Activated CD4-positive, alpha-beta memory T cell treated with anti-CD3 and anti-CD28 coated beads for 36 hours (primary cell): ENCODE measurements at regions not wholly inside any gene's neighbourhood (a gene's known extent, or its start where the extent isn't known, plus 50 kb on each side); places are given as distances from the start of the nearest gene placed in this dataset.

Source experiments
- CTCF ChIA-PET: fragments of 350-600 bp; sonication (Branson Sonifier 250); formaldehyde crosslinking; loops from one replicate; lab custom pipeline; 2021; ENCODE audit warnings: antibody characterized with exemption, inconsistent platforms; lab: Charles Lee
- POLR2A ChIA-PET: fragments of 350-600 bp; sonication (Branson Sonifier 250); formaldehyde crosslinking; loops from one replicate; lab custom pipeline; 2021; ENCODE audit warnings: antibody characterized with exemption; lab: Charles Lee
- DNase-seq: peaks from one replicate; pipeline ENCODE4 v3.0.0-alpha.2; 2020
- H3K27ac Mint-ChIP-seq: one replicate; pipeline ENCODE4 v1.8.0; 2021; ENCODE audit warnings: mixed read lengths
- H3K27me3 Mint-ChIP-seq: one replicate; pipeline ENCODE4 v1.8.0; 2021; ENCODE audit warnings: mixed read lengths
- H3K36me3 Mint-ChIP-seq: one replicate; pipeline ENCODE4 v1.8.0; 2021; ENCODE audit warnings: mixed read lengths
- H3K4me1 Mint-ChIP-seq: one replicate; pipeline ENCODE4 v1.8.0; 2021; ENCODE audit warnings: low read depth, mixed read lengths
- H3K4me3 Mint-ChIP-seq: one replicate; pipeline ENCODE4 v1.8.0; 2021; ENCODE audit warnings: mild to moderate bottlenecking, mixed read lengths
- H3K9me3 Mint-ChIP-seq: one replicate; pipeline ENCODE4 v1.8.0; 2021; ENCODE audit warnings: mixed read lengths
- intact Hi-C: fragments of 100-400 bp; cut with micrococcal nuclease; formaldehyde crosslinking; loops from one replicate; pipeline ENCODE4 v1.15.1; 2023

DNA sequence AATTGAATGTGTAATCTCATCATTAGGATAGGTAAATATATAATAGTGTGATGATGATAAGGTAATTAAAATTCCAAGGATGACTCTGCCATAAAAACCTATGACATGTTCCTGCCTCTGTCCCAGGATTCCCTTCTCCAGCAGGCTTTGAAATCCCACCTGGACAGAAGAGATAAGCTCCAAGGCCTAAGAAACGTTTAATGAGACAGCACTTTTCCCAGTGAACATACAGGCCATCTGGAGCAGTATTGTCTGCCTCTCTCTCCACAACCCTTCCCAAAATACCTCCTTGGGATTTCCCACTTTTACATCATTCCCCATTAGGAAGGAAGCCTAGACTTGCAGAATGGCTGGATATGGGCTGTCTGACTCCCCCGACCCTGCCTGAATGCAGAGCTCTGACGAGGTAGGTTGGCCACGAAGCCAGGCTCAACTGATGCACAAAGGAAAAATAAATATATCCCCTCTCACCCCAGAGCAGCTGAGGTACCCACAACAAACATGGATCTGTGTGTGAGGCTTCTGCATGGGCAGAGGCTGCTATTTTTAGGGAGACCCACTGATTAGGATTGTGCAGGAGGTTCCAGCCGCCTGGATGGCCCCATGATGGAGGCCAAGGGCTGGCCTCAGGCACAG is 71.0 kb downstream of the TMPRSS5 start:
- DNase-seq, result no peak
- ChIA-PET CTCF (no interaction called here), POLR2A (no interaction called here)
- intact Hi-C loops, result no loop called here
- H3K4me1 Mint-ChIP-seq, result no peaks in the 10 kb centered on the region
- no peak overlapping the region for H3K27ac Mint-ChIP-seq
- no peaks in the 10 kb centered on the region for H3K9me3 Mint-ChIP-seq
- no peak overlapping the region for H3K4me3 Mint-ChIP-seq
- peaks cover 3% of the 10 kb centered on the region for H3K27me3 Mint-ChIP-seq
- H3K36me3 Mint-ChIP-seq, result no peaks in the 10 kb centered on the region

DNA sequence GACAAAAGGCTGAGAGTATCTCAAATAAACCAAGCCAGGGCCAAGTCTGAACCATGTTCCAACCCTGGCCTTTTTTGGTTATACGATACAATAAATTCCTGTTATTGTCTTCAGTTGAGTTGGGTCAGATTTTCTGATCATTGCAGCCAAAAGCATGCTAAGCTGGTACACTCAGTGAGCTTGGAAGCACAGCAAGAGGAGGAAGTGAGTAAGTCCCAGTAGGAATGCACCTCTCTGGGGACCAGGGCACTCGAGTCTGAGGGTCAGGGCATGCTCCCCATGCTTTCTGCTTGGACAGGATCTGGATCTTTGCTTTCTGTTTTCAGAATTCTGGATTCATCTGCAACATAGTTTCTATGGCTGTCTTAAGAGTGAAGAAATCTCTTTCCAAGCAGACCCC is 73.1 kb downstream of the TMPRSS5 start:
- ChIA-PET POLR2A (no interaction called here), CTCF (no interaction called here)
- intact Hi-C loops, result no loop called here
- no peak for DNase-seq
- no peak overlapping the region for H3K27ac Mint-ChIP-seq
- H3K4me1 Mint-ChIP-seq, result no peaks in the 10 kb centered on the region
- H3K4me3 Mint-ChIP-seq, result no peak overlapping the region
- H3K9me3 Mint-ChIP-seq, result no peaks in the 10 kb centered on the region
- no peaks in the 10 kb centered on the region for H3K36me3 Mint-ChIP-seq
- H3K27me3 Mint-ChIP-seq, result peaks cover 3% of the 10 kb centered on the region

DNA sequence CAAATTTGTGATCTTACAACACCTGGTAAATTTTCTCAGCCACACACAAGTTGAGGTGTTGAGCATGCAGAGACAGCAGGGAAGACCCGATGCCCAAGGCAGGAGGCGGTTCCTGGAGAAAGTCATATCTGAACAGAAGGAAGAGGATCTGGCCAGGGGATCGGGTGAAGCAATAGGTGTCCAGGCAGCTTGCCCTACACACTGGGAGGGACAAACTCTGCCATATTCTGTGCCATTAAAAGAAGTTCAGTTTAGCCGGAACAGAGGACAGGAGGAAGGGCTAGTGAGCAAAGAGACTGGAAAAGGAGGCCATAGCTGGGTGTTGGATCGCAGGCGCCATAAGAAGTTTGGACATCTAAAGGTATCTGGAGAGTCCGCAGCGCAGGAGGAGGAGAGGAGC is 76.5 kb downstream of the TMPRSS5 start:
- Mint-ChIP-seq H3K4me3 (no peak overlapping the region), H3K4me1 (no peaks in the 10 kb centered on the region), H3K27ac (no peak overlapping the region), H3K27me3 (peaks cover 5% of the 10 kb centered on the region), H3K36me3 (no peaks in the 10 kb centered on the region), H3K9me3 (no peaks in the 10 kb centered on the region)
- ChIA-PET POLR2A (no interaction called here), CTCF (no interaction called here)
- intact Hi-C loops, result no loop called here
- no peak for DNase-seq

DNA sequence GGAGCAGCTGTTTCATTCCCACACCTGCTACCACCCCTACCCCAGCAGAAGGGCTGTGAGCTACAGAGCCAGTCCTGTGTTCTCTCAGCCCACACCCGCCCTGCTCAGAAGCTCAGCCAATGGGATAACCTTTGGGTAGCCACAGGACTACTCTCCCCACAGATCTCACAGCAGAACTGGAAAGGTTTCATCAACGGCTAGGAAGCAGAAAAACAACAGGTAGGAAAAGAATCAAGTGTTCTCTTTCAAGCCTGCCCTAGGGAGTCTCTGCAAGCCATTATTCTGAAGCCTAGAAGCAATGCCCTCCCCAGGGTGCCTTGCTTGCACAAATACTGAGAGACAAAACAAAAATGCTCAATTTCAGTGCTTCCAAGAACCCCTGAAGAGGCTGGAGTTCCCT is 77.2 kb downstream of the TMPRSS5 start:
- Mint-ChIP-seq H3K27ac (no peak overlapping the region), H3K9me3 (no peaks in the 10 kb centered on the region), H3K27me3 (peaks cover 5% of the 10 kb centered on the region), H3K4me3 (no peak overlapping the region), H3K36me3 (no peaks in the 10 kb centered on the region), H3K4me1 (no peaks in the 10 kb centered on the region)
- ChIA-PET CTCF (no interaction called here), POLR2A (no interaction called here)
- intact Hi-C loops, result no loop called here
- no peak for DNase-seq

DNA sequence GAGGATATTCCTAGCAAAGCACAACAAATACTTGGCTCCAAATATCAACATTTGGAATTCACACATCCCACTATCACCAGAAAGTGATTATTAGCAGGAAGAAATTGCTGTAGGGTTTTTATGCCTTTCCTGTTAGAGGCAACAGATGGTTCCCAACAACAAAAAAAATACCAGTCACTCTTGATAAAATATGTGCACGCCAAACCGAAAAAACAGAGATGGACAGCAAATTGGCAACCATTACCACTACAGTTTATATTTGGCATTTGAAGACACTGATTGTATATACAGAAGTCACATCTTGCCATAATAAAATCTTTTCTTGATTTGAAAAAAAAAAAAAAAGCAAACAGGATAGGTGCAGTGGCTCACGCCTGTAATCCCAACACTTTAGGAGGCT is 78.2 kb downstream of the TMPRSS5 start:
- intact Hi-C loops, result no loop called here
- H3K4me1 Mint-ChIP-seq, result no peaks in the 10 kb centered on the region
- CTCF ChIA-PET, result no interaction called here

DNA sequence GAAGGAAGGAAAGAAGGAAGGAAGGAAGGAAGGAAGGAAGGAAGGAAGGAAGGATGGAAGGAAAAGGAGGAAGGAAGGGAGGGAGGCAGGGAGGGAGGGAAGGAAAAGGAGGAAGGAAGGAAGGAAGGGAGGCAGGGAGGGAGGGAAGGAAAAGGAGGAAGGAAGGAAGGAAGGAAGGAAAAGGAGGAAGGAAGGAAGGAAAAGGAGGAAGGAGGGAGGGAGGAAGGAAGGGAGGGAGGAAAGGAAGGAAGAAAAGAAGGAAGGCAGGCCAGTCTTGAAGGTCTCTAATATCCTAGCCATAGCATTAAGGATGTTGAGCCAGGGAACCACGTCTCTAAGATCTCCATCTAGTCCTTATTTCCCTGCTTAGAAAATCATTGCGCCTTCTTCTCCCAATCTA is 78.8 kb downstream of the TMPRSS5 start:
- H3K36me3 Mint-ChIP-seq, result no peaks in the 10 kb centered on the region
- H3K4me3 Mint-ChIP-seq, result no peak overlapping the region
- no peak for DNase-seq
- CTCF ChIA-PET, result no interaction called here
- POLR2A ChIA-PET, result no interaction called here
- no peak overlapping the region for H3K27ac Mint-ChIP-seq
- intact Hi-C loops, result no loop called here
- peaks cover 7% of the 10 kb centered on the region for H3K27me3 Mint-ChIP-seq
- no peaks in the 10 kb centered on the region for H3K4me1 Mint-ChIP-seq
- H3K9me3 Mint-ChIP-seq, result no peaks in the 10 kb centered on the region

More for the DNA sequence above, 78.2 kb downstream of the TMPRSS5 start:
- H3K9me3 Mint-ChIP-seq, result no peaks in the 10 kb centered on the region
- H3K27me3 Mint-ChIP-seq, result peaks cover 5% of the 10 kb centered on the region
- no peak overlapping the region for H3K4me3 Mint-ChIP-seq
- H3K27ac Mint-ChIP-seq, result no peak overlapping the region
- POLR2A ChIA-PET, result no interaction called here
- no peaks in the 10 kb centered on the region for H3K36me3 Mint-ChIP-seq
- no peak for DNase-seq

DNA sequence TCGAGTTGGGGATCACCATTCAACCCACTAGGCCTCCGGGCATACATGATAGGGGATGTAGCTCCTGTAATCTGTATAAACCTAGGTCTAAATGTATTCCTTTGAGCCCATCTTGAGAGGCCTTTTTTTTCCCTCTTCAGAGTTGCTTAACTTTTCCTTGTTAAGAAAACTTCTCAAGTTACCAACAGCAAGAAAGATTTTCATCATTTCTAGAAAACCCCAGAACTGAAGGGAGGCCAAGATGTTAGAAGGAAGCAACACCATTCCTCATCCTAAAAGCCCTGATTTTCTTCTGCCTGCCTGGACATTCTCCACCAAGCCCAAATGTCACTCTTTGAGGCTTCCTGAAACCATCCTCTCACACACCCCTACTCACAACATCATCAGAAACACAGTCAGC is 79.4 kb downstream of the TMPRSS5 start:
- ChIA-PET POLR2A (no interaction called here), CTCF (no interaction called here)
- Mint-ChIP-seq H3K4me3 (no peak overlapping the region), H3K36me3 (no peaks in the 10 kb centered on the region), H3K27ac (no peak overlapping the region), H3K4me1 (no peaks in the 10 kb centered on the region), H3K27me3 (peaks cover 10% of the 10 kb centered on the region), H3K9me3 (no peaks in the 10 kb centered on the region)
- intact Hi-C loops, result no loop called here
- DNase-seq, result no peak

DNA sequence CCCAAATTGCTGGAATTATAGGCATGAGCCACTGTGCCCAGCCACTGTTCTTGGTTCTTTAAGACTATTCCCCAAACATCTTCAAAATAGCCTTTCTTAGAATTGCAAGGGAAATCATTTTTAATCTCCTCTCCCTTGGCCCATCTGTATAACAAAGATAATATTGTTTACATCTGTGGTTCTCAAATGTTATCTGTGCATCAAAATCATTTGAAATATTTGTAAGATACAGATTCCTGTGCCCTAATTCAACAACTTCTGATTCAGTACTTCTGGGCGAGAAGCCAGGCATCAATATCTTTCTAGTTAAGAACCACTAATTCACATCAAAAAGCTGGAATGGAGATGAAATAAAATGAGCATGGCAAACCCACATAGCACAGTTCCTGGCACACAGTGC is 83.0 kb downstream of the TMPRSS5 start:
- no peaks in the 10 kb centered on the region for H3K4me1 Mint-ChIP-seq
- intact Hi-C loops, result no loop called here
- H3K4me3 Mint-ChIP-seq, result no peak overlapping the region
- ChIA-PET POLR2A (no interaction called here), CTCF (no interaction called here)
- peaks cover 7% of the 10 kb centered on the region for H3K27me3 Mint-ChIP-seq
- no peak for DNase-seq
- no peak overlapping the region for H3K27ac Mint-ChIP-seq
- peaks cover 13% of the 10 kb centered on the region for H3K9me3 Mint-ChIP-seq
- no peaks in the 10 kb centered on the region for H3K36me3 Mint-ChIP-seq

DNA sequence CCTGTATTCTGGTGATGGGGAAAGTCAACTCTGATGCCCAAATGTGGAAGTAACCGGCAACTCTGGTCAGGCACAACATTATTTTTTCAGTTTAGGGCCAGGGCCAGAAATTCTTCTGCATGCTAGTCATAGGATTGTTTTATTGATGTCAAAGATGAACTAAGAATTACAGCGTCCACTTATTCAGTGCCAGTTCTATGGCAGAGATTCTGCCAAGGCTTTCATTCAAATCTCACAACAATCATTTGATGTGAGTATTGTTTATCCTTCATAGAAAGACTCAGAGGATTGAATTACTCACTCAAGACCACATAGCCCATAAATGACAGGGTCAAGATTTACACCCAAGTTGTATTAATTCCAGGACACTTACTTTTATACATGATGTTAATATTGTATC is 87.7 kb downstream of the TMPRSS5 start:
- POLR2A ChIA-PET, result no interaction called here
- peaks cover 11% of the 10 kb centered on the region for H3K27me3 Mint-ChIP-seq
- no peak overlapping the region for H3K4me3 Mint-ChIP-seq

DNA sequence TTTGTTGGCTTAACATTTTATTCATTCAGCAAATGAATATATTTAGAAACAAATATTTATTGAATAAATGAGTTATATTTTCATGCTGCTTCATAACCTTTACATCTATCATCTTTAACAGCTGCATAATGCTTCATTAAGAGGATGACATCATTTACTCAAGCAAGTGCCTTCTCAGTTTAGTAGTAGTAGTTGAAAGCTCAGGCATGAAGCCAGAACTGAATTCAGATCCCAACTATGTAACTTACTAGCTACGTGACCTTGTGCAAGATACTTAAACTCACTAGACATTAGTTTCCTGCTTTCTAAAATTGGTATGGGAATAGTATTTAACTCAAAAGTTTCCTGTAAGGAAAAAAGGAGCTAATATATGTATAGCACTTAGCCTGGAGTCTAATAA is 90.3 kb downstream of the TMPRSS5 start:
- no peak for DNase-seq
- no peak overlapping the region for H3K27ac Mint-ChIP-seq
- H3K4me3 Mint-ChIP-seq, result no peak overlapping the region
- intact Hi-C loops, result no loop called here
- no peaks in the 10 kb centered on the region for H3K4me1 Mint-ChIP-seq
- POLR2A ChIA-PET, result no interaction called here
- H3K27me3 Mint-ChIP-seq, result peaks cover 6% of the 10 kb centered on the region
- H3K36me3 Mint-ChIP-seq, result no peaks in the 10 kb centered on the region
- CTCF ChIA-PET, result no interaction called here
- peaks cover 11% of the 10 kb centered on the region for H3K9me3 Mint-ChIP-seq

More for the DNA sequence above, 87.7 kb downstream of the TMPRSS5 start:
- DNase-seq, result no peak
- Mint-ChIP-seq H3K4me1 (no peaks in the 10 kb centered on the region), H3K27ac (no peak overlapping the region), H3K9me3 (peaks cover 13% of the 10 kb centered on the region), H3K36me3 (no peaks in the 10 kb centered on the region)
- intact Hi-C loops, result no loop called here
- CTCF ChIA-PET, result no interaction called here

DNA sequence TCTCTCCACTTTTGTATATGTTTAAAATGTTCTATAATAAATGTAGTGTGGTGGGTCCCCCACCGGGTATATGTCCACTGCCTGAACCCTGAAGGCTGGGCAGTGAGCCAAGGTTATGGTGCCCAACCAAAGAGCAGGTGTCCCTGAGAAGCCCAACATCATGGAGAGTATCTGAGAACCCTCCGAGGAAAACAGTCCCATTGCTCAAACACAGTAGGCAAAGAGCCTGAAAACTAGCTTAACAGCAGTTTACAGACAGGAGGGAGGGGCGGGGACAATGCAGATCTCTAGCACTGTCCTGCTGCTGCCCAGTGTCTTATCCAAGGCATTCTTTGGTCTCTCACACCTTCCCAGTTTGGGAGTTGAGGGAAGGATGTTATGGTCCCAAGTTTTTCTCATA is 91.0 kb downstream of the TMPRSS5 start:
- no peak overlapping the region for H3K27ac Mint-ChIP-seq

DNA sequence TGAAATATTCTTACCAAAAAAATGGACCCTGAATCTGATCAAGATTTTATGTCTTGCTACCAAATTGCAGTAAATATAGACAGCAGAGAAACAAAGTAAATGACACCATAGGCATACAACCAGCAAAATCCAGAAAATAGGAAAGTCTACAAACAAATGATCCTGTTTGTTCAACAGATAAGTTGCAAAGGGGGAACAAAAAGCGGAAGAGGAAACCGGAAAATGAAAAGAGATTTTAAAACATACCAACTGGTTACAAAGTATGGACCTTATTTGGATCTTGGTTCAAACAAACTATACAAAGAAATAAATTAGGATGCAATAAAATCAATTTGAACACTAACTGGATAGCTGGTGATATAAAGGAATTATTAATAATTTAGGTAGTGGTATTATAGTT is 92.0 kb downstream of the TMPRSS5 start:
- Mint-ChIP-seq H3K27me3 (peaks cover 6% of the 10 kb centered on the region), H3K4me1 (no peaks in the 10 kb centered on the region), H3K36me3 (no peaks in the 10 kb centered on the region), H3K9me3 (peaks cover 1% of the 10 kb centered on the region), H3K27ac (no peak overlapping the region), H3K4me3 (no peak overlapping the region)
- ChIA-PET POLR2A (no interaction called here), CTCF (interaction anchor here (1.0 kb wide), 1 partner anchor 81 kb away, joined by 3 read pairs; no protein-coding TSS in a partner anchor)
- intact Hi-C loops, result no loop called here
- no peak for DNase-seq

More for the DNA sequence above, 91.0 kb downstream of the TMPRSS5 start:
- no peaks in the 10 kb centered on the region for H3K36me3 Mint-ChIP-seq
- intact Hi-C loops, result no loop called here
- H3K4me3 Mint-ChIP-seq, result no peak overlapping the region
- H3K4me1 Mint-ChIP-seq, result no peaks in the 10 kb centered on the region
- peaks cover 6% of the 10 kb centered on the region for H3K27me3 Mint-ChIP-seq
- POLR2A ChIA-PET, result no interaction called here
- no peak for DNase-seq
- CTCF ChIA-PET, result no interaction called here
- H3K9me3 Mint-ChIP-seq, result peaks cover 11% of the 10 kb centered on the region

DNA sequence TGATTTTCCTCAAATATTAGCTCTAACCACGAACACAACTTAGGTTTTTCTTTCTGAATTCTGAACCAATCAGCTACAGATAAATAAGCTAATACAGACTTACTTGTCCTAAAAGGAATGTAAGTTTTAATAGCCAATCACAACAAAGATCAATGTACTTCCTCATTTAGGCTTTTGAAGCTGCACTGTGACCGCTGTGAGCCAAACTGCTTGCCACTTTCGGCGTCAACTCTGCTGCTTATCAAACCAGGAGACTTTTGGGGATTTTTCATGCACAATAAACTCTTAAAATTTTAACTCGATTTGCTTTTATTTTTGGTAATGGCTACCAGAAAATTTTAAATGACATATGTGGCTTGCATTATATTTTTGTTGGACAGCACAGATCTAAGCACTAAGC is 92.5 kb downstream of the TMPRSS5 start:
- no peaks in the 10 kb centered on the region for H3K36me3 Mint-ChIP-seq
- no peak overlapping the region for H3K27ac Mint-ChIP-seq
- ChIA-PET POLR2A (no interaction called here), CTCF (interaction anchor here (1.0 kb wide), 1 partner anchor 81 kb away, joined by 3 read pairs; no protein-coding TSS in a partner anchor)
- intact Hi-C loops, result no loop called here
- no peaks in the 10 kb centered on the region for H3K4me1 Mint-ChIP-seq
- DNase-seq, result no peak
- H3K9me3 Mint-ChIP-seq, result no peaks in the 10 kb centered on the region
- no peak overlapping the region for H3K4me3 Mint-ChIP-seq
- peaks cover 6% of the 10 kb centered on the region for H3K27me3 Mint-ChIP-seq
